HG03520 (cell line): ENCODE measurements at regions not wholly inside any gene's neighbourhood (a gene's known extent, or its start where the extent isn't known, plus 50 kb on each side); places are given as distances from the start of the nearest gene placed in this dataset.
"Not testable (repeated sequence)": the region's sequence is repeated elsewhere in the genome, so short reads cannot be mapped to it uniquely, and the experiment has no call there.

Experiments
- ATAC-seq: cut with Tn5 transposase; IDR thresholded peaks from one replicate; pipeline ENCODE4 v1.9.1; 2021; ENCODE audit warnings: mild to moderate bottlenecking, moderate library complexity; ENCODE audit not compliant: unreplicated experiment

GRCh38 chr6:1013656-1014430 lies 298.1 kb upstream of the FOXQ1 start:
- no peak for ATAC-seq

GRCh38 chr6:1009103-1009502 lies 302.8 kb upstream of the FOXQ1 start:
- ATAC-seq: no peak

GRCh38 chr6:1007159-1007558 lies 304.7 kb upstream of the FOXQ1 start:
- ATAC-seq: no peak

GRCh38 chr6:1004885-1005630 lies 306.8 kb upstream of the FOXQ1 start:
- no peak for ATAC-seq

DNA sequence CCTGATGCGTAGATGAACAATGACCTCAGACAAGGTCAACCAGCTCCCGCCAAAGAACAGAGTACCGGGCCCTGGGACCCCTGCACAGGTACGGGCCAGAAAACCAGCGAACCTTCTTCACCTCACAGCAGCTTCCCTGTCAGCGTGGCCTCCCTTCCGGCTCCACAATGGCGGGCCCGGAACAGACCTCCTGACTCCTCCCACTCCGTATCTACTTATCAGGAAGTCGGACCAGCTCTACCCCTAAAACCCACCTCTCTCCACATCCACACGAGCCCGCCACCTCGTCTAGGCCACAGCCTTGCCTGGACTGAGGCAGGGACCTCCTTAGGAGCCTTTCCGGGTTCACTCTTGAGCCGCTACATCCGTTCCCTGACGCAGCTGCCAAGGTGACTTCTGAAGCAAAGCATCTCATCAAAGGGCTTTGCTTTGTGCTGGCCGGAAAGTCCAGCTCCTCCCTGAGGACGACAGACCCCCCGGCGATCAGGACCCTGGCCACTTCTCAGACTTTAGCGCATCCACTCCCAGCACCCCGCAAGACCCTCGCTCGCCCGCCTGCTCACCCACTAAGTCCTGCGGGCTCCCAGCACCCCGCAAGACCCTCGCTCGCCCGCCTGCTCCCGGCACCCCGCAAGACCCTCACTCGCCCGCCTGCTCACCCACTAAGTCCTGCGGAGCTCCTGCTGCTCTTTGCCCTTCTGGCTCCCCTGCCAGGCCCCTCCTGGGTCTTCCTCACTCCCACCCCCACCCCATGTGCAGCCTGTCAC lies 308.3 kb upstream of the FOXQ1 start:
- no peak for ATAC-seq

DNA sequence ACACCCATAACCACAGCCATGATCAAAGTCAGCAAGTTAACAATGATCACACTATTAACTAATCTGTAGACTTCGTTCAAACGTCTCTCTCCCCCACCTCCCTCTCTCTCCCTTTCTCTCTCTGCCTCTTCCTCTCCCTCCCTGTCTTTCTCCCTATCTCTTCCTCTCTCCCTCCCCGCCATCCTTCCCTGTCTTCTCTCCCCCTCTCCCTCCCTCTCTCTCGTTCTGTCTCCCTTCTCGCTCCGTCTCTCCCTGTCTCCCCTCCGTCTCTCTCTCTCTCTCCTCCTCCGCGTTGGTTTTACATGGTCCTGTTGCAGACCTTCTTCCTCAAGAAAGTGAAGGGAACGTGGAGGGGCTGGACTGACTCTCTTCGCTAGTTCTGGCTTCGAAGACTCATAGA lies 308.9 kb upstream of the FOXQ1 start:
- no peak for ATAC-seq

DNA sequence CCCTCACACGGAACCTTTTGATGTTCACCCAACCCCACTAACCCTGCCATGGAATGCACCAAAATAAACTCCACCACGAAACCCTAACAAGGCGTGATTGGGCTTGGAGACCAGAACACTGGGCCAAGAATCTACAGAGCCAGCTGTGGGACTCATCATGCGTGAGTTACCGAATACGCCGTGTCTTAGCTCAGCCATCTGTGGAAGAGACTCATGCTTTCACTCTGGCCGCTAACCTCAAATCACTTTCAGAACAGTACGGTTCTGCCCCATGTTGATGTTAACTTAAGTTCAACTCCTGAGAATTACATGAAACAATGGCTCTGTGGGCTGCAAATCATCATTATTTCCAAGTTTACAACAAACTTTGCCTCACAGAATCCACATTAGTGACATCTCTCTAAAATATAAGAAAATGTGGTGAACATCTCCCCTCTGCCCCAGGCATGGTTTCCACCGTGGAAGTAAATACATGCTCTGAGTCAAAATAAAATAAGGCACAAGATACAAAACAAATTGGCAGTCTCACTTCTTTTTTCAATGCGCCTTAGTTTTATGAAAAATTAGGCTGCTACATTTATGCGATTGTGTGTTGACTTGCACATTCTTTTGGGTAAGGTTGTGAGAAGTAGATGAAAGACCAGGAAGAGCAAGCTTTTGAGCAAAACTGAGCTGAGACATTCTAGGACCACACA lies 308.9 kb upstream of the EXOC2 start:
- ATAC-seq: peak; percentile 72

DNA sequence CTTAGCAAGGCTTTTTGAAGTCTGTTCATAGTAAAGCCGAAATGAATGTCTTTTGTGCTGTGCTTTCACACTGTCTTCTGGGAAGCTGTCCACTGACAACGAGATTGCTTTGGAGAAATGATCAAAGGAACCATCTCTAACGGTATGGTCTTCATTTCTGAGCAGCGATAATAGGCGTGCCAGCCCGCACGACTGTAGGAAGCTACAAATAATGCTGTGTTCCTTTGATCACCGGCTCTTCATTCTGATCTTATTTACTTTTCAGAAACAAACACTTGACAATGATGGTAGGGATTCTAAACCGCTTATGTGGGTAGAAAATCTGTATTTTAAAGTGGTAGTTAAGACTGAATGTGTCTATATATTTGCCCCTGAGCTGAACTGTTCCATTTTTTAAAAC lies 306.6 kb upstream of the EXOC2 start:
- no peak for ATAC-seq

DNA sequence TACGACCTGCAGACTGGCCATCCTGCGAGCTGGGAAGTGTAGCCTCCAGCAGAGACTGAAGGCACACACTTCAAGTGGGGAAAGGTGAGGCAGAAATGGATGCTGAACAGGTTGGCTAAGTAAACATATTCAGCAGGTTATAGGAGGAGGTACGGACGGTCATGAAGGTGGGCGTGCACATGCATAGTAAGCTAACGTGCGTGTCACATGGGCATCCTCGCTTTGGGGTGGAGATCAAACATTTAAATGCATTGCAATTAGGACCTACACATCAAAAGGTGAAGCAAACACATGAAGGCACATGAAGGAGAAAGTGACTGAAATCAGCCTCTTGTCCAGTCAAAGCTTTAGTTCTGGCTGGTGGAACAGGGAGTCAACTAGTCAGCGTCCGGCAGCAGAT lies 305.6 kb upstream of the EXOC2 start:
- ATAC-seq: no peak

GRCh38 chr6:996271-996852 lies 303.4 kb upstream of the EXOC2 start:
- ATAC-seq: no peak

GRCh38 chr6:991192-991591 lies 298.3 kb upstream of the EXOC2 start:
- no peak for ATAC-seq

GRCh38 chr6:984031-984430 lies 291.1 kb upstream of the EXOC2 start:
- no peak for ATAC-seq

DNA sequence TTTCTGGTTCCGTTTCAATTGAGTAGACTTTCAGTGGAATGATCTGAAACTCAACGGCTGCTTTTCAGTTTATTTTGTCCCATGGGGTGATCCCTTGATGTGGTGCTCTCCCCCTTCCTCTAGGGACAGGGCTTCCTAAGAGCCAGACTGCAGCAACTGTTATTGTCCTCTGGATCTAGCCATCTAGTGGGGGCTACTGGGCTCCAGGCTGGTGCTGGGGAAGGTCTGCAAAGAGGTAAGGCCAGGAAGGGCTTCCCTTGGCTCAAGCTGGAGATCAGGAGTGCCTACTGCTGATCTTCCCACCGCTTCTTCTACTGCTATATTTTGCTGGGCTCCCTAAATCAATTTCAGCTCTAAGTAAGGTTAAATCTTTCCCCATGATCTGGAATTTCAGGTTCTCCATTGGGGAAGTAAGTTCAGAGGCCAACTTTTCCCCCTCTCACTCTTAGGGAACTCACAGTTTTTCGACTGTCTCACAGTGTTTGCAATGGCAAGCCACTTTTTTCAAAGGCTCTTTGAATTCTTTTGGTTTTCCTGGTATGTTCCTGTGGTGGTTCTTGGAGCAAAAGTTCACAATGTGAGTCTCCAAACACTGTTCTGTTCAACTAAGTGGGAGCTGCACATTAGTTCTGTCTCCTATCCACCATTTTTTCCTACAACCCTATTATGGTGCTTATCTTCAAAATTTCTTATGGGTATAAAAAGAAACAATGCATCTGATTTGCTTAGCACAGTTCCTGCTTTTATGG lies 286.2 kb upstream of the EXOC2 start:
- no peak for ATAC-seq

GRCh38 chr6:977226-977625 lies 284.3 kb upstream of the EXOC2 start:
- ATAC-seq: not testable (repeated sequence)

- ATAC-seq: no peak
Measured at GRCh38 chr6:971981-972640, 279.2 kb upstream of the EXOC2 start.

DNA sequence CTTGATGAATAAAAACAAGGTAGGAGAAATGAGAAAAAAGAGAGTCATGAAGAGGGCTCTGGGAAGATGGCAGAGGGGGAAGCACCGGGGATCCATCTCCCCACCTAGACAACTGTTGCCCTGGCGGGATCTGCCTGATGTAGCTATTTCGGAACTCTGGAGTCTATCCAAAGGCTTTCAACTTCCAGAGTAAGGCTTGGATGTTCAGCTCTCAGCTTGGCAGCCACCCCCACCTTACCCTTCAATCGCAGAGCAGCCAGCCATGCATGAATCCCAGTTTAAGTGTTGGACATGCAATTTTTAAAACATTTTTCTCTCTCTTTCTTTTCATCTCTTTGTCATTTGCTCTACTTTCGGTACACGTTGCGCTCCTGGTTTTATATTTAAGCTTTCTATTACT lies 275.9 kb upstream of the EXOC2 start:
- ATAC-seq: no peak

DNA sequence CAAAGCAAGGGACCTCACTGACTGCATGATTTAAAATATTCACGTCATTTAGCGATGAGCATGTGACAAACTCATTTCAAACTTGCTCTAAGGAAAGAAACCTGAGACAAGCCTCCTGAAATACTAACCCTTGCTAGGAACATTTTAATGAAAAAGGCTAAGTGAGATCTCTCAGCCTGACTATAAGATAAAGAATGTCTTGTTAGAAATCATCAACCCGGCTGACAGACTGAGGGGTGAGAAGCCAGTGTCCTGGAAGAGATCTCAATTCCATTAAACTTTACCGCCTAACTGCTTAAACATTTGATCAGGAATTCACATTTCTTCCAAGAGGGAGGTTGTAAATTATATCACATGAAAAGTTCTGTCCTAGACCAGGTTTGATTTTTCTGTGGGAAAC lies 274.8 kb upstream of the EXOC2 start:
- no peak for ATAC-seq

DNA sequence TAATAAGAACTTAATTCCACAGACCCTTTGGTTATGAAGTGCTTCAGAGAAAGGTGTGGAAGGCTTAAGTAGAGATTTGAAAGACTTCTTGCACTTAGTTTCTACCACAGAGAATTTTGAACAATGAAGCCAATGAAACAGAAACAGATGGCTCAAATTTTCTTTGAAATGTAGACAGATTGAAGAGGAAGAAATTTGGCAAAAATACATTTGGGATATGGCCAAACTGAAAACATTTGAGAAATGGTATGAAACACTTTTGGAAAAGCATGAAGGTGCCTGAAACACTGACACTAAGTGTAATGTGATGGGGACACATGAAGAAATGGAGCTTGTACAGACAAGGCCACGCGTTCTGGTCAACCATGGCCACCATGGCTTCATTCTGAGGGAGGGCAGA lies 272.4 kb upstream of the EXOC2 start:
- no peak for ATAC-seq

GRCh38 chr6:963456-963855 lies 270.5 kb upstream of the EXOC2 start:
- no peak for ATAC-seq
